ENCODE measurements at regions not wholly inside any gene's neighbourhood (a gene's known extent, or its start where the extent isn't known, plus 50 kb on each side); places are given as distances from the start of the nearest gene placed in this dataset.
"Not testable (repeated sequence)": the region's sequence is repeated elsewhere in the genome, so short reads cannot be mapped to it uniquely, and the experiment has no call there.

GRCh38 chr7:45295222-45295621 is 137.6 kb downstream of the RAMP3 start:
- no peaks in the 10 kb centered on the region for H3K9me3 ChIP-seq (ENCODE audit: control insufficient read depth in 2 of 3, insufficient read depth in 1 of 3, low read length in 3 of 3)
- H3K36me3 ChIP-seq (ENCODE audit: control insufficient read depth in 2 of 3, insufficient read depth in 3 of 3, low read length in 3 of 3) = no peaks in the 10 kb centered on the region
- H3K9ac ChIP-seq (ENCODE audit: low read length in 3 of 3) = no peak overlapping the region
- H3K4me1 ChIP-seq (ENCODE audit: control insufficient read depth in 2 of 3, insufficient read depth in 2 of 3, low read depth in 1 of 3, low read length in 3 of 3) = no peaks in the 10 kb centered on the region
- DNase-seq (no peak), FAIRE-seq (no peak)
- H3K27ac ChIP-seq (ENCODE audit: low read depth in 2 of 2, low read length in 2 of 2) = no peak overlapping the region
- TF ChIP-seq CTCF (IDR thresholded peaks at IDR 0.05; ENCODE audit: borderline replicate concordance, extremely low read depth, insufficient read depth) = no peak
- H3K27me3 ChIP-seq (ENCODE audit: control insufficient read depth, insufficient read depth, low read length) = no peaks in the 10 kb centered on the region
- intact Hi-C loops (cut with DNase I) = no loop called here
- no peak overlapping the region for H3K4me3 ChIP-seq (ENCODE audit: low read length in 3 of 3)

GRCh38 chr7:45296748-45297147 is 139.2 kb downstream of the RAMP3 start:
- no peak overlapping the region for H3K9ac ChIP-seq (ENCODE audit: low read length in 3 of 3)
- no peak for FAIRE-seq
- H3K36me3 ChIP-seq (ENCODE audit: control insufficient read depth in 2 of 3, insufficient read depth in 3 of 3, low read length in 3 of 3) = no peaks in the 10 kb centered on the region
- TF ChIP-seq CTCF (IDR thresholded peaks at IDR 0.05; ENCODE audit: borderline replicate concordance, extremely low read depth, insufficient read depth) = no peak
- no peak overlapping the region for H3K4me3 ChIP-seq (ENCODE audit: low read length in 3 of 3)
- no peaks in the 10 kb centered on the region for H3K9me3 ChIP-seq (ENCODE audit: control insufficient read depth in 2 of 3, insufficient read depth in 1 of 3, low read length in 3 of 3)
- H3K4me1 ChIP-seq (ENCODE audit: control insufficient read depth in 2 of 3, insufficient read depth in 2 of 3, low read depth in 1 of 3, low read length in 3 of 3) = no peaks in the 10 kb centered on the region
- intact Hi-C loops (cut with DNase I) = no loop called here
- no peak for DNase-seq
- no peaks in the 10 kb centered on the region for H3K27me3 ChIP-seq (ENCODE audit: control insufficient read depth, insufficient read depth, low read length)
- H3K27ac ChIP-seq (ENCODE audit: low read depth in 2 of 2, low read length in 2 of 2) = no peak overlapping the region

GRCh38 chr7:45306752-45307305 is 149.2 kb downstream of the RAMP3 start:
- no peaks in the 10 kb centered on the region for H3K4me1 ChIP-seq (ENCODE audit: control insufficient read depth in 2 of 3, insufficient read depth in 2 of 3, low read depth in 1 of 3, low read length in 3 of 3)
- H3K36me3 ChIP-seq (ENCODE audit: control insufficient read depth in 2 of 3, insufficient read depth in 3 of 3, low read length in 3 of 3) = no peaks in the 10 kb centered on the region
- no peak for FAIRE-seq
- no peak overlapping the region for H3K4me3 ChIP-seq (ENCODE audit: low read length in 3 of 3)
- intact Hi-C loops (cut with DNase I) = no loop called here
- H3K27me3 ChIP-seq (ENCODE audit: control insufficient read depth, insufficient read depth, low read length) = no peaks in the 10 kb centered on the region
- peaks cover 0 to 3% (median 0%) of the 10 kb centered on the region in 3 donors for H3K9me3 ChIP-seq (ENCODE audit: control insufficient read depth in 2 of 3, insufficient read depth in 1 of 3, low read length in 3 of 3)
- no peak for DNase-seq
- no peak for TF ChIP-seq CTCF (IDR thresholded peaks at IDR 0.05; ENCODE audit: borderline replicate concordance, extremely low read depth, insufficient read depth)
- H3K9ac ChIP-seq (ENCODE audit: low read length in 3 of 3) = no peak overlapping the region
- H3K27ac ChIP-seq (ENCODE audit: low read depth in 2 of 2, low read length in 2 of 2) = no peak overlapping the region

GRCh38 chr7:45311597-45311996 is 154.0 kb downstream of the RAMP3 start:
- no peak for DNase-seq
- no peak for TF ChIP-seq CTCF (IDR thresholded peaks at IDR 0.05; ENCODE audit: borderline replicate concordance, extremely low read depth, insufficient read depth)
- FAIRE-seq = no peak

GRCh38 chr7:45315512-45315911 is 157.9 kb downstream of the RAMP3 start:
- H3K36me3 ChIP-seq (ENCODE audit: control insufficient read depth in 2 of 3, insufficient read depth in 3 of 3, low read length in 3 of 3); H3K4me1 ChIP-seq (ENCODE audit: control insufficient read depth in 2 of 3, insufficient read depth in 2 of 3, low read depth in 1 of 3, low read length in 3 of 3); H3K9me3 ChIP-seq (ENCODE audit: control insufficient read depth in 2 of 3, insufficient read depth in 1 of 3, low read length in 3 of 3); FAIRE-seq; intact Hi-C loops (cut with DNase I); DNase-seq; H3K9ac ChIP-seq (ENCODE audit: low read length in 3 of 3); H3K27me3 ChIP-seq (ENCODE audit: control insufficient read depth, insufficient read depth, low read length); H3K4me3 ChIP-seq (ENCODE audit: low read length in 3 of 3); H3K27ac ChIP-seq (ENCODE audit: low read depth in 2 of 2, low read length in 2 of 2): not testable (repeated sequence)

More at GRCh38 chr7:45311597-45311996, 154.0 kb downstream of the RAMP3 start:
- no peak overlapping the region for H3K4me3 ChIP-seq (ENCODE audit: low read length in 3 of 3)
- H3K4me1 ChIP-seq (ENCODE audit: control insufficient read depth in 2 of 3, insufficient read depth in 2 of 3, low read depth in 1 of 3, low read length in 3 of 3) = no peaks in the 10 kb centered on the region
- no peak overlapping the region for H3K27ac ChIP-seq (ENCODE audit: low read depth in 2 of 2, low read length in 2 of 2)
- no peak overlapping the region for H3K9ac ChIP-seq (ENCODE audit: low read length in 3 of 3)
- no peaks in the 10 kb centered on the region for H3K27me3 ChIP-seq (ENCODE audit: control insufficient read depth, insufficient read depth, low read length)
- peaks cover 0 to 3% (median 2%) of the 10 kb centered on the region in 3 donors for H3K9me3 ChIP-seq (ENCODE audit: control insufficient read depth in 2 of 3, insufficient read depth in 1 of 3, low read length in 3 of 3)
- no peaks in the 10 kb centered on the region for H3K36me3 ChIP-seq (ENCODE audit: control insufficient read depth in 2 of 3, insufficient read depth in 3 of 3, low read length in 3 of 3)
- intact Hi-C loops (cut with DNase I) = no loop called here

Measured in kidney (tissue), 13 donors.